ENCODE measurements at regions not wholly inside any gene's neighbourhood (a gene's known extent, or its start where the extent isn't known, plus 50 kb on each side); places are given as distances from the start of the nearest gene placed in this dataset.

DNA sequence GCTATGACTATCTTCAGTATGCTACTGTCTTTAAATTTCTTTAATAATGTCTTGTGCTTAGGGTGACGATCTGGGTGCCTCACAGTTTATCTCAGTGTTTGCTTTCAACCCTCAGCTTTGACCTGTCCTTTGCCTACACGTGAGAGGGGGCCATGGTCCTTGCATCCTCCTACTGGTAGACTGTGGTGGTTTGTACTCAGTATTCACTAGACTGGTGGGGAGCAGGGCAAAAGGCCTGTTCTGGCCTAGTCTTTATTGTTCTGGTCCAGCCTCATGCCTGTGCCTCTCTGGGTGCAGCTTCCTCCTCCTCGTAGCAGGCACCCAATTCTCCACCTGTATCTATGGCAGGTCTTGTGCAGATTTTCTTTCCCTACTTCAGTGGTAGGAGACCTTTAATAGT, 354.9 kb downstream of the CD109 start:
- no peak for TF ChIP-seq CTCF (IDR thresholded peaks at IDR 0.05; ENCODE audit: control insufficient read depth, extremely low read depth, insufficient read depth)
- H3K4me3 ChIP-seq (ENCODE audit: low read depth, low read length): no peak overlapping the region
- DNase-seq (ENCODE audit: low read depth): no peak

DNA sequence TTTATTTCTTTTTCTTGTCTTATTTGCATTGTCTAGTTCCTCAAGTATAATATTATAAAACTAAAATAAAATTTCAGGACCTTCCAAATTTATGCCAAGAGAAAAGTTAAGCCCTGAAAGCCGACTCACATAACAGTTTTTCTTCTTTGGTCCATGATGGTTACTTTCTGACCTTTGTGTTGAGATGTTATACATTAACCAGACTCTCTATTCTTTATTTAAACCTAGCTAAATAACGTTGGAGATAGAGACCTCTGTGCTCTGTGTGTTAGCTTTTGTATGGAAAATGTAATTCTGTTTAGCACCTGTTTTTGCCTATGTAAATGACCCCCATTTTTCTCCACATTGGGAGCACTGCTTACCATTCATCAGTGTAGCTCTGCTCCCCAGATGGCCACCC, 352.4 kb downstream of the CD109 start:
- TF ChIP-seq CTCF (IDR thresholded peaks at IDR 0.05; ENCODE audit: control insufficient read depth, extremely low read depth, insufficient read depth): no peak
- no peak overlapping the region for H3K4me3 ChIP-seq (ENCODE audit: low read depth, low read length)
- no peak for DNase-seq (ENCODE audit: low read depth)

- no peak for DNase-seq (ENCODE audit: low read depth)
- TF ChIP-seq CTCF (IDR thresholded peaks at IDR 0.05; ENCODE audit: control insufficient read depth, extremely low read depth, insufficient read depth): no peak
- no peak overlapping the region for H3K4me3 ChIP-seq (ENCODE audit: low read depth, low read length)
These were observed 348.6 kb downstream of the CD109 start for GRCh38 chr6:74044417-74045096.

- no peak for TF ChIP-seq CTCF (IDR thresholded peaks at IDR 0.05; ENCODE audit: control insufficient read depth, extremely low read depth, insufficient read depth)
- no peak overlapping the region for H3K4me3 ChIP-seq (ENCODE audit: low read depth, low read length)
- no peak for DNase-seq (ENCODE audit: low read depth)
These were observed 345.4 kb downstream of the CD109 start for GRCh38 chr6:74041420-74041819.

GRCh38 chr6:74018825-74019224, 322.8 kb downstream of the CD109 start:
- no peak for DNase-seq (ENCODE audit: low read depth)
- TF ChIP-seq CTCF (IDR thresholded peaks at IDR 0.05; ENCODE audit: control insufficient read depth, extremely low read depth, insufficient read depth): no peak

DNA sequence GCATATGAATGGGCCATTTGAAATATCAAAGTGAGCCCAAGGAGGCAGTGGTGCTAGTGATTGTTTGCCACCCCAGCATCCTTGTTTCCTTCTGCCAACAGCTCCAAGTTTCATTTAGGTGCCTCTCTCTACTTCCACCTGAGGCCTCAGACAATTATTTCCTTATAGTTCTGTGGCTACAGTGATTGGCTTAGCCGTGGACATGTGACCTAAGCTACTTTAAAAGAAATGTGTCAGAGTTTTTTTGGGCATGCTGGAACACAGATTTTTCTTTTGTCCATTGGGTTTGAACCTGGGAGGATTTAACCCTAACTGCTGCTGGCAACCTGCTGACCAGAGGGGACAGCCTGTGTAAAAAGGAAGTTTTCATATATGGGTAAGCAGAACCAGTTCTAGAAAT, 319.4 kb downstream of the CD109 start:
- H3K4me3 ChIP-seq (ENCODE audit: low read depth, low read length): no peak overlapping the region
- TF ChIP-seq CTCF (IDR thresholded peaks at IDR 0.05; ENCODE audit: control insufficient read depth, extremely low read depth, insufficient read depth): no peak
- no peak for DNase-seq (ENCODE audit: low read depth)

More at GRCh38 chr6:74018825-74019224, 322.8 kb downstream of the CD109 start:
- H3K4me3 ChIP-seq (ENCODE audit: low read depth, low read length): no peak overlapping the region
